GM13976 (cell line): ENCODE measurements at regions not wholly inside any gene's neighbourhood (a gene's known extent, or its start where the extent isn't known, plus 50 kb on each side); places are given as distances from the start of the nearest gene placed in this dataset.

Experiments used
- DNase-seq: peaks from one replicate; pipeline ENCODE4 v3.0.0; 2012; ENCODE audit warnings: low spot score
- CTCF ChIP-seq: IDR thresholded peaks from 2 replicates; pipeline ENCODE4 v1.5.1; 2012; ENCODE audit warnings: borderline replicate concordance, mild to moderate bottlenecking; ENCODE audit not compliant: insufficient read depth; ENCODE audit errors: extremely low read depth, missing control alignments, control extremely low read depth
- in situ Hi-C: fragments of 300-500 bp; cut with MboI; formaldehyde crosslinking; loops from one replicate; pipeline ENCODE4 v1.12.0; 2022; ENCODE audit warnings: low sequenced_read_pairs, mixed read lengths, inconsistent platforms; ENCODE audit not compliant: unreplicated experiment

DNA sequence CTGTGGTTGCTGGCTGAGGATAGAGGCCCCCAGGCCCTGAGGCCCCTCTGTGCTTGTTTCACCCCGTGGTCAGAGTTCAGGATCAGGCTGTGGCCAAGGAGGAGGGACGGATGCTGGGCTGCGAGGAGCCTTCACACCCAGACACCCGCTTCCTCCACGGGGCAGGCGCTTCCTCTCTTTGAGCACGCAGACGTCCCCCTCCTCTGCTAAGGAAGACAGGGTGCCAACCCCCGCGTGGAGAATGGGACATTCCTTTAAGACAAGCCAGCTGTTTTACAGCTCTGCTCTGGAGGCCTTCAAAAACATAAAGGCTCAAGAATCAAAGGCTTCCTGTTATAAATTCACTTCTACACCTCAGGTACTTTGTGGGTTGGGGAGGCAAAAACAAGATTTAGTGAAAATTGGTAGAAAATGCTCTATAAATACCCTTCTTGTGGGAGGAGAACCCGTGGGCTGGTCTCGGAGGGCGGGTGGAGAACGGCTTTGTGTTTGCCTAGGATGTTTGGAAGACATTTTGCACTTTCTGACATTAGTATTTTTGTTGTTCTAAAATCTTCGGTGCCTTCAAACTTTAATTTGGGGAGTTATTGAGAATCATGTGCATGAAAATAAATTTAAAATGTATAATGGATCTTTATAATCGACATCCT, 60.8 kb upstream of the FOXF1 start:
- DNase-seq = no peak
- TF ChIP-seq CTCF = no peak
- in situ Hi-C loops = no loop called here

GRCh38 chr16:86450691-86451090, 59.6 kb upstream of the FOXF1 start:
- in situ Hi-C loops = no loop called here
- TF ChIP-seq CTCF = no peak
- no peak for DNase-seq

DNA sequence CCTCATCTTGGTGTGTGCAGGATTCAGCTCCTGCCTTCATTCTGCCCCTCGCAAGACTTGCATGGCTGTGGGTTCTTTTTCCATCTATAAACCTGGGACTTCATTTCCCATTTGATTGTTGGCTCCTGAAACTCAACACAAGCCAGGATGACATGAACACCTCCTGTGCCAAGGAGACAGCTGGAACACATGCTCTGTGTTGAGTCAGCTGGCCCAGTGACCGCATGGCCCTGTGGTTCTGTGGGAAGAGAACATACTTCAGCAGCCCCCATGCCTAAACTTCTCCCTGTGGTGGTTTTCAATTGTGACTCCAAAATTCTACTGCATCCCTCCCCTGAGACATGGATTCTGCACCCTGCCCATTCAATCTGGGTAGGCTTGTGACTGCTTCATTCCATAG, 57.9 kb upstream of the FOXF1 start:
- in situ Hi-C loops = no loop called here
- TF ChIP-seq CTCF = no peak
- no peak for DNase-seq

GRCh38 chr16:86455116-86455515, 55.2 kb upstream of the FOXF1 start:
- TF ChIP-seq CTCF = no peak
- in situ Hi-C loops = no loop called here
- DNase-seq = no peak

- DNase-seq = no peak
- in situ Hi-C loops = no loop called here
Observed at GRCh38 chr16:86455640-86456039, 54.7 kb upstream of the FOXF1 start.

DNA sequence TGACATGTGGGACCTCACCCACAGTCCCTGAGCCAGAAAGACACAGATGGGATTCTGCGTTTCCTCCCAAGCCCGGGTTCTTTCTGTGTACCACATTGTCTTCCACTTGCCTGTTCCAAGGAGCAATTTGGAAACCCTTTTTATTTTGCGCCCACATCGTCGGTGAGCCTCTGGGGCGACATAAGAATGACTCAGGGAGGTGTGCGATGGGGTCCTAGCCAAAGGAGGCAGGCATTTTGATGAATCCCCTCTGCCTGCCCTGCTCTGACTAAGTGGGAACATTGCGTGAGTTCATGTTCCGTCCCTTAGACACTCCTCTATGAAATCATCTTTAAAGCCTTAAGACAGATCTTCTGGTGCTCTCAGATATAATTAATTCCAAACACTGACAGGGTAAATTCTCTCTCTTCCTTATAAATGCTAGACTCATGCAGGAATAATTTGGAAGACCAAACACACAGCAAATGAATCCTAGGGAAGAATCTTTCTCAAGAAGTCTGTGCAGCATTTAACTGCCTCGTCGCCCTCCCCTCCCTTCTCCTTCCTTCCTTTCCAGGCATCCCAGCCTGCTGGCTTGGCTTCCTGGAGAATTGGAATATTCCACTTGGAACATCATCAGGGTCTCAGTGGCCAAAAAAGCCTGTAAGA, 52.7 kb upstream of the FOXF1 start:
- no peak for TF ChIP-seq CTCF
- no peak for DNase-seq
- in situ Hi-C loops = no loop called here

More at GRCh38 chr16:86455640-86456039, 54.7 kb upstream of the FOXF1 start:
- TF ChIP-seq CTCF = no peak
